GM21381 (cell line): ENCODE measurements at regions not wholly inside any gene's neighbourhood (a gene's known extent, or its start where the extent isn't known, plus 50 kb on each side); places are given as distances from the start of the nearest gene placed in this dataset.
"Not testable (repeated sequence)": the region's sequence is repeated elsewhere in the genome, so short reads cannot be mapped to it uniquely, and the experiment has no call there.

ENCODE experiments used
- ATAC-seq: cut with Tn5 transposase; IDR thresholded peaks from one replicate; pipeline ENCODE4 v1.9.1; 2021; ENCODE audit warnings: mild to moderate bottlenecking, moderate library complexity; ENCODE audit not compliant: unreplicated experiment

DNA sequence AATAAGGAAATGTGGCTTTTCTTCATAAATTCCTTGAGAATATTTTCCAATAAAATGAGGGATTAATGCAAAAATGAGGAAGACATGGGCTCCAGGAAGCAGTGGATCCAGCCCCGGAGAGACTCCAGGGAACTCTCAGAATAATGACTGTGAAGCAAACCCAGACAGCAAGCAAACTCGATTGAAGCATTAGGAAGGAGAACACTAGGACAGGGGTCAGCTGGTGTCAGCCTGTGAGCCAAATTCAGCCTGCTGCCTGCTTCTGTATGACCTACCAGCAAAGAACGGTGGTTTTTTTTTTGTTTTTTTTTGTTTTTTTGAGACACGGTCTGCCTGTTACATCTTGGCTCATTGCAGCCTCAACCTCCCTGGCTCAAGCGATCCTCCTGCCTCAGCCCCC, 133.9 kb upstream of the FOXN2 start:
- ATAC-seq = no peak

DNA sequence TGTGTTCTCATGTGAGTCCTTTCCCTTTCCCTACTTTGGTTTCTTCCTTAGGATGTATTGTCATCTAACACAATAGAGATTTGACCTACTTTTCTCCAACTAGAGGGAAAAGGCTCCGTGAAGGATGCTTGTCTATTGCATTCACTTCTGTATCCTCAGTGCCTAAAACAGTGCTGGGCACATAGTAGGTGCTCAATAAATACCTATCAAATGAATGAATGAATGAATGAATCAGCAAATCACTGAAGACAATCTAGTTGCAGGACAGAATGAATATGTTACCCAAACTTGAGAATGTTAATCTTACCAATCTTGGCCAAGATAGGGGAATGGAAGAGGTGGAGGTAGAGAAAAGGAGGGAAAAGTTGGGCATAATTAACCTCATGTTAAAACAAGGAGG, 131.2 kb upstream of the FOXN2 start:
- no peak for ATAC-seq

DNA sequence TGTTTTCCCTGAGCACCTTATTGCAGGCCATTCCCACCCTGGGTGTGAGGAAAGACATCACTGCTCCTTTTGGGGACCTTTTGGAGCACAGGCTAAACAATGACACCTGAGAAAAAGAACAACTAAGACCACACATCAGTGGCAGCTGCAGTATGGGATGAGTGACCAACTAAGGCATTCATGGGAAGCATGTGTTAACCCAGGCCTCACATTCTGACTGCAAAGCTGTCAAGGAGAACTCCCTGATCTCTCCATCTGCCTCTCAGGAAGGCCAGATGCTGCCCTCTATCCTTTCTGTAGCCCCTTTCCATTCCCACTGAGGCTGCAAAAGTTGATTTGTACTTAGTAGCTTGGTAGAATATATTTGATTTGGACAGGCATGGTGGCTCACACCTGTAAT, 130.5 kb upstream of the FOXN2 start:
- no peak for ATAC-seq

DNA sequence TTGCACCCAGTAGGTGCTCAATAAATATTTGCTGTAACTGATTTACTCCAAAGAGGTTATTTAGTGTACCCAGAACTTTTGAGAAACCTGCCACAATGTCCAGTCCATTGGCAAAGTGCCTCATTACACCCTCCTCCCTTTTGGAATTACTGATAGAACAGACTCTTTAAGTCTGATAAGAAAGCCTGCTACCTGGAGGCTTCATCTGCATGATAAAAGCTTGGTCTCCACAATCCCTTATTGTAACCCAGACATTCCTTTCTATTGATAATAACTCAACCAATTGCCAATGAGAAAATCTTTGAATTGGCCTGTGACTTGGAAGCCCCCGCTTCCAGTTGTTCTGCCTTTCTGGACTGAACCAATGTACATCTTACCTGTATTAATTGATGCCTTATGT, 127.0 kb upstream of the FOXN2 start:
- no peak for ATAC-seq

DNA sequence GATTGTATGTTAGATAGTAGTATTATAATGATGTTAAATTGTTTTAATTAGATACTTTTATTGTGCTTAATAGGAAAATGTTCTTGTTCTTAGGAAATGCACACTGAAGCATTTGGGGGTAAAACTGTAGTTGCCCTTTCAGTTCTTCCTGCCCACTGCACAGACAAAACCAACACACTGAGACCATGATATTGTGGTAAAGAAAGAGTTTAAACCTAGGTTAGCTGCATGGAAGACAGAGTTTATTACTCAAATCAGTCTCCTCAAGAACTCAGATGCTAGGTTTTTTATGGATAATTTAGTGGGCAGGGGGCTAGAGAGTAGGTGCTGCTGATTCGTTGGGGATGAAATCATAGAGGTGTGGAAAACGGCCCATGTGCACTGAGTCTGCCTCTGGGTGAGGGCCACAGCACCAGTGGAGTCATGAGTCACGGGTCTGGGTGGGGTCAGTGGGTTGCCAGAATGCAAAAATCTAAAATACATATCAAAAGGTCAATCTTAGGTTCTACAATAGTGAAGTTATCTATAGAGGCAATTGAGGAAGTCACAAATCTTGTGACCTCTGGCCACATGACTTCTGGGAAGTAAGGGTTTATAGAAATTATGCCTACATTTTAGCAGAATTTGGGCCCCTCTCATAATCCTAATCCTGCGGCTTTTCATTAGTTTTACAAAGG, 124.8 kb upstream of the FOXN2 start:
- ATAC-seq = no peak

DNA sequence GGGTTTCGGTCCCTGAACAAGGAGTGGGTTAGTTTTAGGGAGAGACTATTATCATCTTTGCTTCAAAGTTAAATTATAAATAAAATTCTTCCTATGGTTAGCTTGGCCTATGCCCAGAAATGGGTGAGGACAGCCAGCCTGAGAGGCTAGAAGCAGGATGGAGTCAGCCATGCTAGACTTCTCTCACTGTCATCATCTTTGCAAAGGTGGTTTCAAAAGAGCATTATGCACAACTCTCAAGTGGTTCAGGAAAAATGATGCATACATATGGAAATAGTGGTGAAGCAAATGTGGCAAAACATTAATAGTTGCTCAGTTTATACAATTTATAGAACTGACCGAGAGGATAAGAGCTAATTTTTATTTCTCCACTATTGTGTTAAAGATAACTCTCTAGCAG, 124.3 kb upstream of the FOXN2 start:
- no peak for ATAC-seq

DNA sequence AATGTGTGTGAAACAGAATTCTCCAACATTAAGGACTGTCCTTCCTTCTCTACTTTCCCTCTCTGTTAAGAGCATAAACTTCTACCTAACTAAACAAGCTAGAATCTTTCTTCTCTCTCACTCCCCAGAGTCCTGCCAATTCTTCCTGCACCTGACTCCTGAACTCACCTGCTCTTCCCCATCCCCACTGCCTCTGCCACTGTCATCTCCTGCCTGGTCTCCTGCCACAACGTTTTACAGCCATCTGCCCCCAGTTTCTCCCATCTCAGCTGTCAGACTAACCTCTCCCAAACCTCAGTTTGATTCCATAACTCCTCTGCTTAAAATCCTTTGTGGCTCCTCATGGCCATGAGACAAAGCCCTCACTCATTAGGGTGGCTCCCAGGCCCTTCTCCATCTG, 119.8 kb upstream of the FOXN2 start:
- ATAC-seq = no peak

DNA sequence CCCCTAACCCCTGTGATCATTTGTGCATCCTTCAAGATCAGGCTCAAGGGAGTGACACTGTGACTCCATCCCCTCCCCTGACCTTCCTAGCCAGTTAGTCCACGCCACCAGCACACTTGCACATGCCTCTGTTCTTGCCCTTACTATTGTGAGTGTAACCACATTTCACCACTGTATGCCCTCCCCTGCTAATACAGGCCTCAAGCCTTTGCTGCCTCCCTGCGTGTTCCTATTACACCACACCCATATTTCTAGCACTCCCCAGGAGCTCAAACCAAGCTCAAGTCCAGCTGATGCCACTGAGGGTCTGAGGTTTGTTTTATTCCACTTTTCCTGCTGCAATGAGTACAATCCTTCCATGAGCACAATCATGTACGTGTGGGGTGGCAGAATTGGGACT, 119.3 kb upstream of the FOXN2 start:
- no peak for ATAC-seq

DNA sequence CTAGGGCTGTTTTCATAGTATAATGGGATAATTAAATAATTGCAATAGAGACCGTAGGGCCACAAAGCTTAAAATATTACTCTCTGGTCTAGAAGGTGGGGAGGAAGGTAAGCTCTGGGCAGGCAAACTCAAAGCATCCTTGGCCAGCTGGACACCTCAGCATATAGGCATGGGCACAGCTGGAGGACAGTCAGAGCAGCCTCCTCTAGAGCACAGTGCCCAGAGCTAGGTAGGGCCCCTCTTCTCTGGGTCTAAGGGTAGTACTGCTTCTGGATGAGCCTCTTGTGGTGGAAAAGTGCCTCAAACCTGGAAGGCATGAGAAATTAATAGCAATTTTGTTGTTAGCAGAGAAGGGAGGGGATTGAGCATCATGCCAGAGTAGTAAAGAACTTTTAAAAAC, 116.9 kb upstream of the FOXN2 start:
- ATAC-seq = no peak

DNA sequence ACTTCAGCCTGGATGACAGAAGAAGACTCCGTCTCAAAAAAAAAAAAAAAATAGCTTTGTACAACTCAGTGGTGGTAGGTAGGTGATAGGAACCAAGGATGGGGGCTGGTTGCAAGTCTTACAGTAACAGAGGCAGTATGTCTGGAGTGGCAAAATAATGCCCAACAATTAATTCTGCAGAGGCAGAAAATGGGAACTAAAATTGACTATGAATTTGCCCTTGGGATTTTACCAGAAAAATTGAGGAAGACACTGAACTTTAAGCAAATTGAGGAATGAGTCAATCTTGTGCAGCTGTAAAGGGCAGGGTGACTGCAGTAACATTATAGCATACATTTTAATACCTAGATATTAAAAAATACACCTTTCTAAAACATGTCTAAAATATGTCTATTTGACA, 116.1 kb upstream of the FOXN2 start:
- ATAC-seq = no peak

DNA sequence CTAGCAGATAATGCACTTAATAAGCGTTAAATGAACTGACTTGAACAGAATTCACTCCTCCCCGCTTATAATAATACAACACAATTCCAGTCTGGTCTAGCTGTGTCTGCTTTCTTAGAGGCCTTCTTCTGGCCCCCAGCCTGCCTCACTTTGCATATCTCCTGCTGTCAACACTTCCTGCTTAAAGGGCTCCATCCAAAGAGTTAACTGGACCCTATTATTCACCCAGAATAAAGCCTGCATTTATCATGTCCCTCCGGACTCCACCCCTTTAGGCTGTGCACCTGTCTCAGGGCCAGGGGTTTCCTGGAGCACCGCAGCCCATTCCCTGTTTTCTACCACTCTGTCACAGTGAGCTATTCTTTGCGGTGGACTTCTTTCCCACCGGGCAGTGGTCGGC, 115.4 kb upstream of the FOXN2 start:
- ATAC-seq = no peak

DNA sequence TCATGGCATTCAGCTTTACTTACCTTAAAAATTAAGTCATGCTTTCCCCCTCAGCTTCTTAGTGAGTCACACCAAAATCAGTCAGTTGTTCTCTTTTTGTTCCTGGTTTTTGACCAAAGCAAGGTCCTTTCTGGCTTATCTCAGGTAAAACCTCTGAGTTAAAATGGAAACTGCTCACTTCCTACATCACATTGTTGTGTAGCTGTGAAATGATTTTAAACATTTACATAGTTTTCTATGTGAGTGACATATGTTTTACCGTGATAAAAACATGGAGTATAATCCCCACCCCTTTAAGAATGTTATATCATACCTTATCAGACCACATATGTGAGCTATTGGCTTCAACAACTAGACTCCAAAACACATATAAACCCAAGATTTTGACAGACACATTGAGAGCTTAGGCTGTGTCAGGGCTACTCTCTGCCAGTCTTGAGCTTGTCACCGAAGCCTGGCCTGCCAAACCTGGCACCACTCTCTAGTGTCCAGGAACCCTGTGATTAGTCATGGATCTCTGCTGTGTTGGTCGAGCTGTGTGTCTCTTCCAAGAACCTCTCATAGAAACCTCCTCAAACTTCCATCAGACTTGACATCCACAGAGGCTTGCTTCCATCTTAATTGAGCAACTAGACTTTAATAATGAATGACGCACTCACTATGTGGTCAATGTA, 113.7 kb upstream of the FOXN2 start:
- ATAC-seq = no peak

DNA sequence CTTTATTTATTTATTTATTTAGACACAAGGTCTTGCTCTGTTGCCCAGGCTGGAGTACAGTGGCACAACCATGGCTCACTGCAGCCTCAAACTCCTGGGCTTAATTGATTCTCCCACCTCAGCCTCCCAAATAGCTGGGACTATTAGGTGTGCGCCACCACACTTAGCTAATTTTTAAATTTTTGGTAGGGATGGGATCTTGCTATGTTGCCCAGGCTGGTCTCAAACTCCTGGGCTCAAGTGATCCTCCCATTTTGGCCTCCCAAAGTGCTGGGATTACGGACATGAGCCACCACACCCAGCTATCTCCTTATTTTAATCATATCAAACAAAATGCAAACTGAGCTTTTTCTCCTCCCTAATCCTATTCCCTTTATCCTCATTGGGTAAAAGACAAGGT, 113.0 kb upstream of the FOXN2 start:
- not testable (repeated sequence) for ATAC-seq

DNA sequence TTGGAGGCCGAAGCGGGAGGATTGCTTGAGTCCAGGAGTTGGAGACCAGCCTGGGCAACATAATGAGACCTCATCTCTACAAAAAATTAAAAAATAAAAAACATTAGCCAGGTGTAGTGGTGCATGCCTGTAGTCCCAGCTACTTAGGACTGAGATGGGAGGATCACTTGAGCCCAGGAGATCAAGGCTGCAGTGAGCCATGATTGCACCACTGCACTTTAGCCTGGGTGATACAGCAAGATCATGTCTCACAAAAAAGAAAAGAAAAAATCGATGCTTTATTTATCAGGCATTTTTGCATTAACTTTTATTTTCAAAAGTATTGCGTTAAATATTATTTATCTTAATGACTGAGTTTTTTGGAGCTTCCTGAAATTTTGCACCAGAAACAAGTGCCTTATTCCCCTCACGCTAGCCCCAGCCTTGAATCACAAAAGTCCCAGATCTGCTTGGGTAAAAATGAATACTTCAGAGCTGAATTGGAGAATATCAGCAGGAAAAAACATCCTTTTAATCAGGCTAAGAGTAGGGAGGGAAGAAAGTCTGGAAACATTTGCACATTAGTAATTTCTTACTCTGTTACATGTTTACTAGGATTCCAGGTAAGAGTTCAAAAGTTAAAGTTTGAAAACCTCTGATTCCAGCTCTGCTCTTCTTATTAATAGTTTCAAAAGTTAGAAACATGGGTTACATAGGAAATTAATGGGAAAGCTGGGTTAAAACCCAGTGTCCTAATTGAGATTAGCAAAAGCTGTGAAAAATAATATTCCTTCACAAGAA, 111.4 kb upstream of the FOXN2 start:
- ATAC-seq = no peak

DNA sequence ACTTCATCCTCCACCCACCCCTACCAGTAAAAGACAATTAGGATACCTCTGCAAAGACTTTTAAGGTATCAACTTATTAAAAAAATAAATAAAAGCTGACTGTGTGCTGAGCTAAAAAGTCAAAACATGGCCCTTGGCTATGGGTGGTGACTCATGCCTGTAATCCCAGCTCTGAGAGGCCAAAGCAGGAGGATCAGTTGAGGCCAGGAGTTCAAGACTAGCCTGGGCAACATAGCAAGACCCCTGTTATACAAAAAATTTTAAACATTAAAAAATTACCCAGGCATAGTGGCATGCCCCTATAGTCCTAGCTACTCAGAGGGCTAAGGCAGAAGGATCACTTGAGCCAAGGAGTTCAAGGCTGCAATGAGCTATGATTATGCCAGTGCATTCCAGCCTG, 110.8 kb upstream of the FOXN2 start:
- no peak for ATAC-seq

DNA sequence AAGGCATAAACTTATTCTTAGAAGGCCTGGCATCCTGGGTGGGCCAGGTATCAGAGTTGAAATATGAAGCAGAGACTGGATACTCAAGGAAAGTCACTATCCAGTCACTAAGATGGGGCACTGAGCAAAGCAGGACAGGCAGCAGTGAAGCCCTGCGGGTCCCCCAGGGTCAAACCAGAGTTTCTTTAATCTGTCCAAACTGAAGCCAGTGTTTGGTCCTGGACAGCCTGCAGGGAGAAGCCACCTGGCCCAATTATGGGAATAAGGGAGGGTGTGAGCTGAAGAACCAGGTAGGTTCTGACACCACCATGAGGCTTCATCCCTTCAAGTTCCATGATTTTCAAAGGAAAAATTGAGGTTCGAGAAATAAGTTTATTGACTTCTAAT, 109.7 kb upstream of the FOXN2 start:
- ATAC-seq = no peak

DNA sequence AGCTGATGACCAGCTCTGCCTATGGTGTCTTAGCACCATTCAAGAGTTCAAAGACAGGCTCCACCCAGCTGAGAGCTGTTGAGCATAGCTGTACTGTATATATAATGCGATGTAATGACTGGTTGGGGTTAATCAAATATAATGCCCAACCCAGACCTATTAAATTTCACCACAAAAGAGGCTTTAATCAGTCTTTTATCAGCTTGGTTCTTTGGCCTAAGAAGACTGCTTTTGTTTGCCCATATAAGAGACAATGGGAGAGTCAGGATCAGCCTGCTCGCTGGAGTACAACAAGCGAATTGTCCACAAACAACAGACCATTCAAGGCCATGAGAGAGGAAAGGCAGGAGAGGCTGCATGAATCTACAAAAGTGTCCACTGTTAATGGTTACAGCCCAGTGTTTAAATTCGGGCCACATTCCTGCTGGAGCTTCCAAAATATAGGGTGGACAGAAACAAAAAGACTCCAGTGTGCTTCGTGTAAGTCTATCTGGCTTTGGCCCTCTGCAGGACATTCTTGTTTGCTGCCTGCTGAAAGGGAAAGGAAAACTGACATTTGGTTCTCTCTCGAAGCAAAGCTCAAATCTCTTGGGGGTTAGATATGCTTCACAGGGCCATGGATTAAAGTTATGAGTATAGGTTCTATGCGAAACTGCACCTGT, 109.2 kb upstream of the FOXN2 start:
- peak; percentile 54 for ATAC-seq

DNA sequence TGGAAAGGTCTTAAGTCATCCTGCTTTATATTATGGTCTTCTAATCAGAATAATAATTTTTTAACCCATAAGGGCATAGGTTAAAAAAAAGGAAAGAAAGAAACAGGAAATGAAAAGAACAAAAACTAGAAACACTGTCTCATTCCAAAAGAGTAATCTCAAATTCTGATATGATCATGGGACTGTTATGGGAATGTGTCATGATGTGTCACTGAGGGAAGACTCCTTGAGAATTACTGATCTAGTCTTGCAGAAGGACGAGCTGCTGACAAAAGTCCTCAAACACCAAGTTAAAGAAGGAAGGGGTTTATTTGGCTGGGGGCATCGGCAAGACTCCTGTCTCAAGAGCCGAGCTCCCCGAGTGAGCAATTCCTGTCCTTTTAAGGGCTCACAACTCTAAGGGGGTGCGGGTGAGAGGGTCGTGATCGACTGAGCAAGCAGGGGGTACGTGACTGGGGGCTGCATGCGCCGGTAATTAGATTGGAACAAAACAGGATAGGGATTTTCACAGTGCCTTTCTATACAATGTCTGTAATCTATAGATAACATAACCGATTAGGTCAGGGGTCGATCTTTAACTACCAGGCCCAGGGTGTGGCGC, 108.3 kb upstream of the FOXN2 start:
- not testable (repeated sequence) for ATAC-seq

DNA sequence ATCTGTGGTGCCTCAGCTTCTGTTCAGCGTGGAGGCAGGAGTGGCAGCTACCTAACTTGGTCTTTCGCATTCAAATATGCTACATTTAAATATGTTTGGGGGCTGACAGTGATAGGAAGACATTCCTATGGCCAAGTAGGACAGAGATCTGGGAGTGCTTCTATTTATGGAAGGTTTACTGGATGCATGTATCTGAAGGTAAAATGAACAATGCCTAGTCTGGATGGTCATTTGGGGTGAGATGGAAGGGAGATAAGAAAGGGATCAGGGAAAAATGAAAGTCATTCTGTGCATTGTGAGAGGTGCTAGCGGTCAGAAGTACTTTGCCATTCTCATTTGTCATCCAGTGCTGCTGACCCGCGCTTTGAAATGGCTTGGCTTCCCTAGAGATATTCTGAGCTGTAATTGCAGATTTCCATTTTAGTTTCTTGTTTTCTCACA, 107.3 kb upstream of the FOXN2 start:
- ATAC-seq = no peak

DNA sequence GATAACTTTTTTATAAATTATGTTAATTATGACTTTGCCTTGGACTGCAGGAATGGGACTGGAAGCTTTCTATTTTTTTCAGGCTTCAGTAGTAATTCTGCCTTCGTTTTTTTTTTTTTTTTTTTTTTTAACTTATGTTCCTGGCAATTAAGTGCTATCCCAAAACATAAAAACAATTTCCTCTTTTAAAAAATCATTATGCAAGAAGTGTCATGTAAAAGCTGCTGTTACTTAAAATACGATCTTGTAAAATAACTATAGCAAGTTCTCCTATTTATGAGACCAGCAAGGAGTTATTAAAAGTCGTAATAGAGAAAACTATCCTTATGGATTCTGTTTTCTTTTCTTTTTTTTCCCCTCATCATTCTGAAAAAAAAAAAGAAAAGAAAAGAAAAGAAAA, 106.6 kb upstream of the FOXN2 start:
- no peak for ATAC-seq

DNA sequence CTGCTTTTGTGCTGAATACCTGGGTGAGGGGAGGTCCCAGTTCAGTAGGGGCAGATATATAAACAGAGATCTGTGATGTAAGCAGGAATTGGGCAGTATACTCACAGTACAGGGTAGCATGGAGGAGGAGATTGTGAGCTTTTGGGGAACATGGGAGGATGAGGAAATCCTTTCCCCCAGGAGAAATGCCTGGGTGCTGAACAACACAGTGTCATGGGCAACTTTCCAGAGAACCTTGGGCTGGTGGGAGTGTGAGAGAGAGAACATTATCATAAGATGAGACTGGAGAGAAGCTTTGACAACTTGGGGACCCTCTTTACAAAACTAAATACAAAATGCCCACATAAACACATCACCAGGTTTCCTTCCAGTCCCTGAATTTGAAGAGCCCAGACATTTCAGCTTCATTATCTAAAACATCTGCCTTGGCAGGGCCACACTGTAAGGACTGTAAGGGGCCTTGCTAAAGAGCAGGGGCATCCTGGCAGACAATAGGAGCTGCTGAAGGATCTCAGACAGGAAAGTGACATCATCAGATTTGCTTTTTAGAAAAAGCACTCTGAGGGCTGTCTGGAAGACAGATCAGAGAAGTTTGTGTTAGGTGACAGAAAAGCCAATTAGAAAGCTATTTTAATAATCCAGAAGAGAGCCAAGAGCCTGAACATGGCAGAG, 105.1 kb upstream of the FOXN2 start:
- ATAC-seq = no peak
